SK-N-MC (cell line): ENCODE measurements at regions not wholly inside any gene's neighbourhood (a gene's known extent, or its start where the extent isn't known, plus 50 kb on each side); places are given as distances from the start of the nearest gene placed in this dataset.
"Not testable (repeated sequence)": the region's sequence is repeated elsewhere in the genome, so short reads cannot be mapped to it uniquely, and the experiment has no call there.

Experiments
- DNase-seq: peaks from one replicate; pipeline ENCODE4 v3.0.0-alpha.2; 2011; ENCODE audit warnings: low read depth, low spot score
- H3K27ac ChIP-seq: fragments of 200-600 bp; sonication (generic); 2 replicates; pipeline ENCODE4 v1.5.1; 2016; ENCODE audit warnings: mixed run types
- H3K36me3 ChIP-seq: fragments of 200-600 bp; sonication (generic); 2 replicates; pipeline ENCODE4 v1.6.1; 2017; ENCODE audit warnings: antibody characterized with exemption, low read length, mixed read lengths; ENCODE audit not compliant: insufficient read depth
- H3K4me3 ChIP-seq: fragments of 200-600 bp; sonication (generic); 2 replicates; pipeline ENCODE4 v1.5.1; 2016
- H3K9ac ChIP-seq: fragments of 200-600 bp; sonication (generic); 2 replicates; pipeline ENCODE4 v1.8.0; 2017; ENCODE audit warnings: mixed run types, mixed read lengths; ENCODE audit not compliant: insufficient read length
- H3K9me3 ChIP-seq: fragments of 200-600 bp; sonication (generic); 2 replicates; pipeline ENCODE4 v1.6.1; 2017; ENCODE audit warnings: low read depth, mild to moderate bottlenecking, antibody characterized with exemption, low read length, moderate library complexity, mixed read lengths
- EZH2 ChIP-seq: fragments of 200-600 bp; sonication (generic); IDR thresholded peaks from one replicate; pipeline ENCODE4 v1.6.1; 2017; ENCODE audit warnings: antibody characterized with exemption
- FOXP2 ChIP-seq: optimal IDR thresholded peaks from 2 replicates; pipeline ENCODE3; 2011; ENCODE audit warnings: mild to moderate bottlenecking, moderate library complexity; ENCODE audit not compliant: insufficient read depth; ENCODE audit errors: extremely low read length, control extremely low read depth
- POLR2AphosphoS5 ChIP-seq: IDR thresholded peaks from 2 replicates; pipeline ENCODE4 v1.6.1; 2012; ENCODE audit warnings: mild to moderate bottlenecking, low read depth, low read length, borderline replicate concordance

DNA sequence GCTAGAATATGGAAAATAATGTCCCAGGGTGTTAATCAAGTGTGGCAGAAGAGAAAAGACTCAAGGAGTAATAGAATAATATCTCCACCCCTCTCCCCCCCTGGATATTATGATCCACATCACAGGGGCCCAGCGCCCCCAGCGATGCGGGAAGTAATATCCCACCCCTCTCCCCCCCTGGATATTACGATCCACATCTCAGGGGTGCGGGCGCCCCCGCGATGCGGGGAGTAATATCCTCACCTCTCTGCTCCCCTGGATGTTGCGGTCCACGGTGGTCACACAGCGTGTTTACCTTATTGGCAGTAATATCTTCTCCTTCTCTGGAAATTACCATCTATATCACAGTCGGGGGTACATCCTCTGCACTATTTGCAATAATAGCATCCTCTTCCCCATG, 97.1 kb upstream of the OSBPL11 start:
- no peak overlapping the region for H3K4me3 ChIP-seq
- H3K27ac ChIP-seq: no peak overlapping the region
- H3K9me3 ChIP-seq: no peaks in the 10 kb centered on the region
- DNase-seq: no peak
- H3K36me3 ChIP-seq: no peaks in the 10 kb centered on the region
- TF ChIP-seq POLR2AphosphoS5 (no peak), FOXP2 (no peak), EZH2 (no peak)
- H3K9ac ChIP-seq: no peak overlapping the region

DNA sequence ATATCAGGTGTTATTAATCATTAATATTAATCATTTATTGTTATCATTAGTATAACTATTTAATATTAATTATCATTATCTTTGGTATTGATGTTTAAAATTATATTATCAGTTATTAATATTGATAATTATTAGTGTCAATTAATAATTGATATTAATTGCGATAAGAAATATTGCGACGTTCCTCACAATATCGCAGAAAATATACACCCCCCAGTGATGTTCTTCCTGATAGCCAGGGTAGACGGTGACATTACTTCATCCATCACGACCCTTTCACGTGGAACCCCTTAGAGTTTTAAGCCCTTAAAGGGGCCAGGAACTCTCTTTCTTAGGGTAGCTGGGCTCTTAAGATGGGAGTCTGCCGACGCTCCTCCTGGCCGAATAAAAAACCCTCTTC, 98.6 kb upstream of the OSBPL11 start:
- Histone ChIP-seq H3K9ac (no peak overlapping the region), H3K9me3 (no peaks in the 10 kb centered on the region), H3K4me3 (no peak overlapping the region), H3K36me3 (no peaks in the 10 kb centered on the region), H3K27ac (no peak overlapping the region)
- TF ChIP-seq POLR2AphosphoS5 (no peak), FOXP2 (no peak), EZH2 (no peak)
- DNase-seq: no peak

DNA sequence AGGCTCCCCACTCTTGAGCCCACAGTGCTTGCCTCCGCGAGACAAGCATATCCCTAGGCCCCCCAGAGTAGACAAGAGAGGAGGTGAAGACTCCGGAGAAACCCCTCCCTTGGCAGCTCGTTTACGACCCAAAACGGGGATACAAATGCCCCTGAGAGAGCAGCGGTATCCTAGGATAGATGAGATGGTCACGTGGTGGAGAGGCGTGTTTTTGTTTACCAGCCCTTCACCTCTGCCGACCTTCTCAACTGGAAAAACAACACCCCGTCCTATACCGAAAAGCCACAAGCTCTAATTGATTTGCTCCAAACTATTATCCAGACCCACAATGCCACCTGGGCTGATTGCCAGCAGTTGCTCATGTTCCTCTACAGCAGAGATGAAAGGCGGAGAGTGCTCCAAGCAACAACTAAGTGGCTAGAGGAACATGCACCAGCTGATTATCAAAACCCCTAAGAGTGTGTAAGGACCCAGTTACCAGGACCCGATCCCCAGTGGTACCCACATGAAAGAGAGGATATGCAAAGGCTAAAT, 99.5 kb upstream of the OSBPL11 start:
- H3K27ac ChIP-seq: no peak overlapping the region
- H3K9me3 ChIP-seq: no peaks in the 10 kb centered on the region
- no peak overlapping the region for H3K9ac ChIP-seq
- TF ChIP-seq FOXP2 (no peak), POLR2AphosphoS5 (no peak), EZH2 (no peak)
- DNase-seq: no peak
- no peaks in the 10 kb centered on the region for H3K36me3 ChIP-seq
- H3K4me3 ChIP-seq: no peak overlapping the region

GRCh38 chr3:125695688-125696087, 100.4 kb upstream of the OSBPL11 start:
- Histone ChIP-seq H3K36me3 (no peaks in the 10 kb centered on the region), H3K9ac (no peak overlapping the region), H3K27ac (no peak overlapping the region), H3K4me3 (no peak overlapping the region), H3K9me3 (no peaks in the 10 kb centered on the region)
- no peak for TF ChIP-seq FOXP2
- no peak for TF ChIP-seq POLR2AphosphoS5
- no peak for TF ChIP-seq EZH2
- DNase-seq: no peak

DNA sequence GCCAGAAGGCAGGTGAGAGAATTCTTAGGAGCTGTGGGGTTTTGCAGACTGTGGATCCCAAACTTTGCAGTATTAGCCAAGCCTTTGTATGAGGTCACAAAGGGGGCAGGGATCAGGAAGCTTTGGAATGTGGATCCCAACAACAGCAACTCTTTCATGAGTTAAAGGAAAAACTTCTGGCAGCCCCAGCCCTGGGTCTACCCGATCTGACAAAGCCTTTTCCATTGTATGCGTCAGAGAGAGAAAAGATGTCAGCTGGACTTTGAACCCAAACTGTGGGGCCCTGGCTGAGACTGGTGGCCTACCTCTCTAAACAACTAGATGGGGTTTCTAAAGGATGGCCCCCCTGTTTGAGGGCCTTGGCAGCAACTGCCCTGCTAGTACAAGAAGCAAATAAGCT, 101.8 kb upstream of the OSBPL11 start:
- H3K9ac ChIP-seq: not testable (repeated sequence)

GRCh38 chr3:125697979-125698640, 102.8 kb upstream of the OSBPL11 start:
- H3K4me3 ChIP-seq, H3K36me3 ChIP-seq, H3K9ac ChIP-seq, H3K9me3 ChIP-seq, DNase-seq, H3K27ac ChIP-seq: not testable (repeated sequence)

More for the DNA sequence above, 101.8 kb upstream of the OSBPL11 start:
- not testable (repeated sequence) for H3K36me3 ChIP-seq, H3K4me3 ChIP-seq, DNase-seq, H3K9me3 ChIP-seq, H3K27ac ChIP-seq

DNA sequence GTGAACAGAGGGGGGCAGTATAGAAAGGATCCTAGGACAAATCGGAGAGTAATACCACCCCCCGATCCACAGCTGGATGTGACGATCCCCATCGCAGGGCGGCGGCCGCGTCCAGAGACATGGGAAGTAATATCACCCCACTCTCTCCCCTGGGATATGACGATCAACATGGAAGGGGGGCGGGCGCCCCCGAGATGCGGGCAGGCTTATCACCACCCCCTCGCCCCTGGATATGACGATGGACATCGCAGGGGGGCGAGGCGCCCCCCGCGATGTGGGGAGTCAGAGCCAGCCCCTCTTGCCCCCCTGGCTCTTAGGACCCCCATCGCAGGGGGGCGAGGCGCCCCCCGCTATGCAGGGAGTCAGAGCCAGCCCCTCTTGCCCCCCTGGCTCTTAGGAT, 120.4 kb upstream of the OSBPL11 start:
- H3K36me3 ChIP-seq: no peaks in the 10 kb centered on the region
- H3K9ac ChIP-seq: no peak overlapping the region
- no peak overlapping the region for H3K4me3 ChIP-seq
- TF ChIP-seq FOXP2: no peak
- TF ChIP-seq EZH2: no peak
- no peak for TF ChIP-seq POLR2AphosphoS5
- H3K9me3 ChIP-seq: no peaks in the 10 kb centered on the region
- H3K27ac ChIP-seq: no peak overlapping the region
- no peak for DNase-seq

GRCh38 chr3:125732151-125732550, 136.9 kb upstream of the OSBPL11 start:
- H3K9me3 ChIP-seq, H3K9ac ChIP-seq, DNase-seq, H3K4me3 ChIP-seq, H3K27ac ChIP-seq, H3K36me3 ChIP-seq: not testable (repeated sequence)

- not testable (repeated sequence) for DNase-seq, H3K9me3 ChIP-seq, H3K4me3 ChIP-seq, H3K36me3 ChIP-seq, H3K9ac ChIP-seq, H3K27ac ChIP-seq
Measured at GRCh38 chr3:125741991-125742718, 146.9 kb upstream of the OSBPL11 start.

DNA sequence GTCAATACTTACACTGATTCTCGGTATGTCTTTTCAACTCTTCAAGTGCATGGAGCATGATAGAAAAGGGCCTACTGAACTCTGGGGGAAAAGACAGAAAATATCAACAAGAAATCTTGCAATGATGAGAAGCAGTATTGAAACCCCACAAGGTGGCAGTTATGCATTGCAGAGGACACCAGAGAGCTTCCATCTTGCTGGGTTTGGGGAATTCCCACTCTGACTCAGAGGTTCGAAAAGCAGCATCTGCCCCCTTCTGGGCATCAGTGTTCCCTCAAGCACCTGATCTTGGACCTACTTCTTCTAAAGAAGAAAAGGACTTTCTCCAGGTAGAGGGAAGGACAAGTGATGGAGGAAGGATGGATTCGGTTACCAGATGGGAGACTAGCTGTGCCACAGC, 147.5 kb upstream of the OSBPL11 start:
- not testable (repeated sequence) for H3K36me3 ChIP-seq, H3K4me3 ChIP-seq, H3K9me3 ChIP-seq, DNase-seq, H3K27ac ChIP-seq, H3K9ac ChIP-seq

DNA sequence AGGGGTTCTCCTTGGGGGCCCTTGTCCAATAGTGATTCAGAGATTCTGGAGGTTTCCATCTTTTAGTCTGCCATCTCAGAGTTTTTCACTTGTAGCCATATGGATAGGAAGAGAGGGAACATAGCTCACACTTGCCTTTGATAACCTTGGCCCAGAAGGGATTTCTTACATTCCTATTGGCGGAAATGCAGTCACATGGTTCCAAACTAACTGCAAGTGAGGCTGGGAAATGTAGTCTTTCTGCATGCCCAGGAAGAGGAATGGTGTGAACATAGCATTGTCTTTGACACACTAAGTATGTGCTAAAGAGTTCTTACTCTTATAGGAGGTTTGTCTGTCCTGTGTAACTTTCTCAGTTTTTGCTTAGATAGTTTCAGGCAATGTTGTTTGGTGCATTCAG, 161.8 kb upstream of the OSBPL11 start:
- not testable (repeated sequence) for DNase-seq, H3K27ac ChIP-seq, H3K9me3 ChIP-seq, H3K36me3 ChIP-seq, H3K4me3 ChIP-seq, H3K9ac ChIP-seq

GRCh38 chr3:125758641-125759130, 163.4 kb upstream of the OSBPL11 start:
- DNase-seq, H3K27ac ChIP-seq, H3K9me3 ChIP-seq, H3K9ac ChIP-seq, H3K36me3 ChIP-seq, H3K4me3 ChIP-seq: not testable (repeated sequence)

DNA sequence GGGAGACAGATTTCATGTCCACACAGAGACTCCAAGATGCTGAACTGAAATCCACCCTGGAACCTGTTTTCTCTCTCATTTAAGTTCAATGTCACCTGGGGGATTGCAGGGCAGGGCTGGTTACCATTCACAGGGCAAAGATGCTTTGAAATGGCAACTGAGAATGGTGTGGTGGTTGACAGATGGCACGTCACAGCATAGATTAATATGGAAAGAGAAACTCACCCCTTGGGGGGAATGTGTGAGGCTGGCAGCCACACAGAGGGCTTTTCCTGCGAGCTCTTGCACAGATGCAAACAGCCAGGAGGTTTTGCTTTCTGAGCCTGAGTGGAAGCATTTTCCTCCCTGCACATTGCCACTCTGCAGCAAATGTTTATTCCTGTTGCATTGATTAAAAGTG, 167.3 kb upstream of the OSBPL11 start:
- H3K27ac ChIP-seq, H3K9ac ChIP-seq, H3K4me3 ChIP-seq, H3K36me3 ChIP-seq, H3K9me3 ChIP-seq, DNase-seq: not testable (repeated sequence)
